Left lung (tissue), 4 donors: ENCODE measurements at regions not wholly inside any gene's neighbourhood (a gene's known extent, or its start where the extent isn't known, plus 50 kb on each side); places are given as distances from the start of the nearest gene placed in this dataset.
A peak's percentile ranks its signal among the peaks of the same experiment; 100 is the strongest.

Experiments
- ATAC-seq: fragments of 200-7000 bp; cut with Tn5 transposase; one replicate; pipeline ENCODE4 v1.9.1; 2020; ENCODE audit warnings: moderate library complexity
- DNase-seq, 4 donors: peaks; one replicate each; pipeline ENCODE4 v3.0.0-alpha.2; 2013 to 2020
- H3K27ac ChIP-seq, 2 donors: fragments of 200-600 bp; sonication (generic) in 1 of 2; one replicate each; pipeline versions ENCODE4 v1.5.0 to v1.8.0; 2020 to 2021
- H3K27me3 ChIP-seq, 2 donors: fragments of 200-600 bp; sonication (generic) in 1 of 2; one replicate each; pipeline versions ENCODE4 v1.5.0 to v1.8.0; 2020 to 2021
- H3K36me3 ChIP-seq, 2 donors: fragments of 200-600 bp; sonication (generic) in 1 of 2; one replicate each; pipeline versions ENCODE4 v1.5.0 to v1.8.0; 2020 to 2021
- H3K4me1 ChIP-seq, 2 donors: fragments of 200-600 bp; one replicate each; pipeline ENCODE4 v1.8.0; 2021
- H3K4me3 ChIP-seq, 2 donors: fragments of 200-600 bp; sonication (generic) in 1 of 2; one replicate each; pipeline versions ENCODE4 v1.5.0 to v1.8.0; 2020 to 2021; ENCODE audit warnings: mild to moderate bottlenecking in 1 of 2
- H3K9me3 ChIP-seq, 2 donors: fragments of 200-600 bp; sonication (generic) in 1 of 2; one replicate each; pipeline versions ENCODE4 v1.5.0 to v1.8.0; 2020 to 2021
- intact Hi-C, 2 donors: fragments of 100-400 bp; cut with DNase I; formaldehyde crosslinking; loops; one replicate each; pipeline versions ENCODE4 v1.11.2 to v1.14.2; 2022
- TF ChIP-seq, protein P1 (sequence below), 2 donors: fragments of 200-600 bp; sonication (generic) in 1 of 2; IDR thresholded peaks; one replicate each; pipeline versions ENCODE4 v1.5.0 to v1.8.0; 2021; ENCODE audit warnings: antibody characterized with exemption in 2 of 2
- donor health status: DM: no; HTN: yes; CAD: no.
- donor health status: DM: no; HTN: no; CAD: no.

DNA sequence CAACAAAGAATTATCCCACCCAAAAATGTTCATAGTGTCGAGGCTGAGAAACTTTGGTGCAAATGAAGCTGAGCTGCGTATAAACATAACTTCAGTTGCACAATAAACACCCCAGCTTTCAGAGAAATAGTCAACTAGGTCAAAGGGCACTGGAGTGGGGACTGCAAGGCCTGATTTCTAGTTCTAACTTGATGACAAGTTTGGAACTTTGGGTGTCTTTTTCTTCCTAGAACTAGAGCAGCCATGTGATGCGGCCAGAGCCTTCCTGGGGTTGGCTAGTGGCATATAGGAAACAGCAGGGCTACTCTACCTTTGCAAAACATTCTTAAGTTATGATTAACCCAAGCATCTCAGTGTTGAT lies 298.4 kb upstream of the AMIGO2 start:
- no peak overlapping the region for H3K27ac ChIP-seq
- TF ChIP-seq, protein P1, sequence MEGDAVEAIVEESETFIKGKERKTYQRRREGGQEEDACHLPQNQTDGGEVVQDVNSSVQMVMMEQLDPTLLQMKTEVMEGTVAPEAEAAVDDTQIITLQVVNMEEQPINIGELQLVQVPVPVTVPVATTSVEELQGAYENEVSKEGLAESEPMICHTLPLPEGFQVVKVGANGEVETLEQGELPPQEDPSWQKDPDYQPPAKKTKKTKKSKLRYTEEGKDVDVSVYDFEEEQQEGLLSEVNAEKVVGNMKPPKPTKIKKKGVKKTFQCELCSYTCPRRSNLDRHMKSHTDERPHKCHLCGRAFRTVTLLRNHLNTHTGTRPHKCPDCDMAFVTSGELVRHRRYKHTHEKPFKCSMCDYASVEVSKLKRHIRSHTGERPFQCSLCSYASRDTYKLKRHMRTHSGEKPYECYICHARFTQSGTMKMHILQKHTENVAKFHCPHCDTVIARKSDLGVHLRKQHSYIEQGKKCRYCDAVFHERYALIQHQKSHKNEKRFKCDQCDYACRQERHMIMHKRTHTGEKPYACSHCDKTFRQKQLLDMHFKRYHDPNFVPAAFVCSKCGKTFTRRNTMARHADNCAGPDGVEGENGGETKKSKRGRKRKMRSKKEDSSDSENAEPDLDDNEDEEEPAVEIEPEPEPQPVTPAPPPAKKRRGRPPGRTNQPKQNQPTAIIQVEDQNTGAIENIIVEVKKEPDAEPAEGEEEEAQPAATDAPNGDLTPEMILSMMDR (IDR thresholded peaks at IDR 0.05): no peak
- H3K27me3 ChIP-seq: no peaks in the 10 kb centered on the region
- ATAC-seq: no peak
- H3K4me3 ChIP-seq: no peak overlapping the region
- H3K9me3 ChIP-seq: no peaks in the 10 kb centered on the region
- no peak for DNase-seq
- H3K36me3 ChIP-seq: no peaks in the 10 kb centered on the region
- peaks cover 0 to 4% of the 10 kb centered on the region in 2 donors for H3K4me1 ChIP-seq
- intact Hi-C loops: no loop called here

GRCh38 chr12:47377414-47378221 lies 297.9 kb upstream of the AMIGO2 start:
- DNase-seq (peak in 2 of 4 donors; percentile 69 to 72), ATAC-seq (peak; percentile 86)
- H3K27ac ChIP-seq: peak overlapping the region in 1 of 2 donors; percentile 35
- TF ChIP-seq, protein P1 (IDR thresholded peaks at IDR 0.05): no peak
- peaks cover 0 to 4% of the 10 kb centered on the region in 2 donors for H3K4me1 ChIP-seq
- H3K27me3 ChIP-seq: no peaks in the 10 kb centered on the region
- H3K4me3 ChIP-seq: no peak overlapping the region
- no peaks in the 10 kb centered on the region for H3K9me3 ChIP-seq
- H3K36me3 ChIP-seq: no peaks in the 10 kb centered on the region
- intact Hi-C loops: no loop called here

GRCh38 chr12:47376927-47377326 lies 297.2 kb upstream of the AMIGO2 start:
- no peaks in the 10 kb centered on the region for H3K9me3 ChIP-seq
- H3K36me3 ChIP-seq: no peaks in the 10 kb centered on the region
- no peak for ATAC-seq
- peak overlapping the region in 1 of 2 donors; percentile 35 for H3K27ac ChIP-seq
- no peaks in the 10 kb centered on the region for H3K27me3 ChIP-seq
- no peak overlapping the region for H3K4me3 ChIP-seq
- H3K4me1 ChIP-seq: peaks cover 0 to 4% of the 10 kb centered on the region in 2 donors
- DNase-seq: no peak
- intact Hi-C loops: no loop called here
- TF ChIP-seq, protein P1 (IDR thresholded peaks at IDR 0.05): no peak

DNA sequence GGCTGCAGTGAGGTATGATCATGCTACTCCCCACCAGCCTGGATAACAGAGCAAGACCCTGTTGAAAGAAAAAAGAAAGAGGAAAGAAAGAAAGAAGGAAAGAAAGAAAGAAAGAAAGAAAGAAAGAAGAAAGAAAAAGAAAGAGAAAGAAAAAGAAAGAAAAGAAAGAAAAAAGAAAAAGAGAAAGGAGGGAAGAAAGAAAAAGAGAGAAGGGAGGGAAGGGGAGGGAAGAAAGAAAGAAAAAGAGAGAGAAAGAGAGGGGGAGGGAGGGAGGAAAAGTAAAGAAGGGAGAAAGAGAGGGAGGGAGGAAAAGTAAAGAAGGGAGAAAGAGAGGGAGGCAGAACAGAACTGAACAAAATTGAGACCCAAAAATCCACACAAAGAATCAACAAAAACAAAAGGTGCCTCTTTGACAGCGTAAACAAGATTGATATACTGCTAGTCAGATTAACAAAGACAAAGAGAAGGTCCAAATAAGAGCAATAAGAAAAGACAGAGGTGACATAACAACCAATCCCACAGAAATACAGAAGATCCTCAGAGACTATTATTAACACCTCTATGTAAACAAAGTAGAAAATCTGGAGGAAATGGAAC lies 293.9 kb upstream of the AMIGO2 start:
- Histone ChIP-seq H3K36me3 (no peaks in the 10 kb centered on the region), H3K27ac (no peak overlapping the region), H3K4me1 (no peaks in the 10 kb centered on the region), H3K9me3 (no peaks in the 10 kb centered on the region), H3K27me3 (no peaks in the 10 kb centered on the region), H3K4me3 (no peak overlapping the region)
- no peak for ATAC-seq
- intact Hi-C loops: no loop called here
- no peak for DNase-seq
- TF ChIP-seq, protein P1 (IDR thresholded peaks at IDR 0.05): no peak

DNA sequence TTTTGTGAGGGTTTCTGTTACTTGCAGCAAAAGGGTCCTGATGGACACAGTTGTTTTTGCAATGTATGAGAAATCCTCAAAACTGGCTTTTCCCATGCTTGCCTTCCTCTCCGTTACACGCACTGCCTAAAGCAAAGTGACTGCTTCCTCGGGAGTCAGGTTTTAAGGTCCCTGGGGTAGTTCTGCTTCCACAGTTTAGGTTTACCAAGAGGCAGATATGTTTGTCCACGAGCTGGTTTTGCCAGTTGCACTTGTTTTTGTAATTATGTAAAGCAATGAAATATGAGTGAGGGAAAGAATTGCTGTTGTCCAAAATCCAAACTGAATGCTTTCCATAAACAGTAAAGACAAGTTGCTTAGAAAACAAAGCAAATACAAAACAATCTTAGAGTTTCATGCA lies 290.7 kb upstream of the AMIGO2 start:
- no peak for ATAC-seq
- TF ChIP-seq, protein P1 (IDR thresholded peaks at IDR 0.05): no peak
- no peaks in the 10 kb centered on the region for H3K36me3 ChIP-seq
- H3K27me3 ChIP-seq: no peaks in the 10 kb centered on the region
- peak in 1 of 4 donors; percentile 40 for DNase-seq
- H3K4me3 ChIP-seq: no peak overlapping the region
- H3K27ac ChIP-seq: no peak overlapping the region
- no peaks in the 10 kb centered on the region for H3K4me1 ChIP-seq
- intact Hi-C loops: no loop called here
- no peaks in the 10 kb centered on the region for H3K9me3 ChIP-seq
